Hepatocyte (in vitro differentiated cells): ENCODE measurements at regions not wholly inside any gene's neighbourhood (a gene's known extent, or its start where the extent isn't known, plus 50 kb on each side); places are given as distances from the start of the nearest gene placed in this dataset.

Experiments used
- EZH2 ChIP-seq: fragments of 200-600 bp; sonication (generic); IDR thresholded peaks from 2 replicates; pipeline ENCODE4 v1.6.1; 2016; ENCODE audit warnings: antibody characterized with exemption, mild to moderate bottlenecking, borderline replicate concordance
- EZH2phosphoT487 ChIP-seq: fragments of 200-600 bp; sonication (generic); IDR thresholded peaks from one replicate; pipeline ENCODE4 v1.6.1; 2018; ENCODE audit warnings: antibody characterized with exemption, mild to moderate bottlenecking, low read depth, moderate library complexity; ENCODE audit not compliant: unreplicated experiment, severe bottlenecking
- TF ChIP-seq, protein P1 (sequence below): fragments of 200-600 bp; sonication (generic); IDR thresholded peaks from 2 replicates; pipeline ENCODE4 v1.5.1; 2016; ENCODE audit warnings: antibody characterized with exemption, mild to moderate bottlenecking; ENCODE audit not compliant: poor library complexity

DNA sequence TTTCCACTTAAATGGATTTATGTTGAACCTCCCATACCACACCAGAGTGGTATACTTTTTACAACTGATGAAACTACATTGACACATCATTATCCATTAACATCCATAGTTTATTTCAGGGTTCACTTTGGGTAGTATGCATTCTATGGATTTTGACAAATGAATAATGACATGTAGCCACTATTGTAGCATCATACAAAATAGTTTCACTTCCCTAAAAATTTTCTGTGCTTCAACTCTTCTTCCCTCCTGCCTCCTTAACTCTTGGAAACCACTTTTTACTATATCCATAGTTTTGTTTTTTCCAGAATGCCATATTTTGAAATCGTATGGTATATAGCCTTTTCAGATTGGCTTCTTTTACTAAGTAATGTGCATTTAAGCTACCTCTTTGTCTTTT lies 199.5 kb upstream of the TMEM196 start:
- TF ChIP-seq, protein P1, sequence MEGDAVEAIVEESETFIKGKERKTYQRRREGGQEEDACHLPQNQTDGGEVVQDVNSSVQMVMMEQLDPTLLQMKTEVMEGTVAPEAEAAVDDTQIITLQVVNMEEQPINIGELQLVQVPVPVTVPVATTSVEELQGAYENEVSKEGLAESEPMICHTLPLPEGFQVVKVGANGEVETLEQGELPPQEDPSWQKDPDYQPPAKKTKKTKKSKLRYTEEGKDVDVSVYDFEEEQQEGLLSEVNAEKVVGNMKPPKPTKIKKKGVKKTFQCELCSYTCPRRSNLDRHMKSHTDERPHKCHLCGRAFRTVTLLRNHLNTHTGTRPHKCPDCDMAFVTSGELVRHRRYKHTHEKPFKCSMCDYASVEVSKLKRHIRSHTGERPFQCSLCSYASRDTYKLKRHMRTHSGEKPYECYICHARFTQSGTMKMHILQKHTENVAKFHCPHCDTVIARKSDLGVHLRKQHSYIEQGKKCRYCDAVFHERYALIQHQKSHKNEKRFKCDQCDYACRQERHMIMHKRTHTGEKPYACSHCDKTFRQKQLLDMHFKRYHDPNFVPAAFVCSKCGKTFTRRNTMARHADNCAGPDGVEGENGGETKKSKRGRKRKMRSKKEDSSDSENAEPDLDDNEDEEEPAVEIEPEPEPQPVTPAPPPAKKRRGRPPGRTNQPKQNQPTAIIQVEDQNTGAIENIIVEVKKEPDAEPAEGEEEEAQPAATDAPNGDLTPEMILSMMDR: no peak
- TF ChIP-seq EZH2phosphoT487 (no peak), EZH2 (no peak)
